ENCODE measurements at regions not wholly inside any gene's neighbourhood (a gene's known extent, or its start where the extent isn't known, plus 50 kb on each side); places are given as distances from the start of the nearest gene placed in this dataset.
A peak's percentile ranks its signal among the peaks of the same experiment; 100 is the strongest.

- Histone ChIP-seq H3K27me3 (no peaks in the 10 kb centered on the region), H3K27ac (no peak overlapping the region), H3K9me3 (no peaks in the 10 kb centered on the region), H3K36me3 (no peaks in the 10 kb centered on the region), H3K4me3 (no peak overlapping the region), H3K4me1 (no peaks in the 10 kb centered on the region)
- no peak for TF ChIP-seq EP300 (IDR thresholded peaks at IDR 0.05)
- TF ChIP-seq POLR2AphosphoS5 (IDR thresholded peaks at IDR 0.05), result no peak
- no peak for TF ChIP-seq CTCF (IDR thresholded peaks at IDR 0.05)
- no peak for TF ChIP-seq POLR2A (IDR thresholded peaks at IDR 0.05)
- 78 to 84% methylated on average over 6 of the region's 6 CpGs for WGBS, 2 donors
- no peak for DNase-seq
- intact Hi-C loops (cut with DNase I), result no loop called here
Measured at GRCh38 chr15:58307313-58307961, 124.4 kb upstream of the LIPC start.

DNA sequence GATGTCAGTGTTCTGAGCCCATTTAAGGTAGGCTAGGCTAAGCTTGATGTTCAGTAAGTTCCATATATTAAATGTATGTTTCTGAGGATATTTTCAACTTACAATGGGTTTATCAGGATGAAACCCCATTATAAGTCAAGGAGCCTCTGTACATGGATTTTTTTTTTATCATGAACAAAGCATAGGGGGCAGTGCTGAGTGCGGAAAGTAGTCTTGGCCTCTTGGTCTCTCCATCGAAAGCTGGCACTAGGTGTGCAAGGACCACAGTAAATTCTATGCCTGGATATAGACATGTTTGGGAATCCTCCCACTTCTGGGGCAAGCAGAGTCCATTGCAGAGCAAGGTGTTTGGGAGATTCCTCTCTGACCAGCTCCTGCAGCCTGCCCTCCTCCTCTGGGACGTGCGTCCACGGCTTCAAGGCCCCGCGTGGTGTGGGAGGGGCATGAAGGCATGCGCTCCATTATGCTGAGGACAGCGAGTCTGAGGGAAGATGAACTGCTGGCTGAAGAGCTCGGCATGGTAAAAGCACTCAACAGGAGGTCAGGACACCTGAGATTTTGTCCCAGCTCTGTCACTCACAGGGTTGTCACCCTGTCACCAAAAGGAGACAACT is 122.9 kb upstream of the LIPC start:
- H3K27me3 ChIP-seq, result no peaks in the 10 kb centered on the region
- intact Hi-C loops (cut with DNase I), result no loop called here
- no peak for TF ChIP-seq CTCF (IDR thresholded peaks at IDR 0.05)
- no peak for TF ChIP-seq EP300 (IDR thresholded peaks at IDR 0.05)

GRCh38 chr15:58309963-58310928 is 121.5 kb upstream of the LIPC start:
- Histone ChIP-seq H3K36me3 (no peaks in the 10 kb centered on the region), H3K4me3 (no peak overlapping the region), H3K4me1 (no peaks in the 10 kb centered on the region), H3K27me3 (no peaks in the 10 kb centered on the region), H3K27ac (no peak overlapping the region), H3K9me3 (no peaks in the 10 kb centered on the region)
- DNase-seq, result peak; percentile 67
- TF ChIP-seq CTCF (IDR thresholded peaks at IDR 0.05) (no peak), POLR2AphosphoS5 (IDR thresholded peaks at IDR 0.05) (no peak), EP300 (IDR thresholded peaks at IDR 0.05) (no peak), POLR2A (IDR thresholded peaks at IDR 0.05) (no peak)
- intact Hi-C loops (cut with DNase I), result no loop called here
- WGBS, 2 donors, result 84 to 91% methylated on average over 20 of the region's 20 CpGs

More for the DNA sequence above, 122.9 kb upstream of the LIPC start:
- H3K36me3 ChIP-seq, result no peaks in the 10 kb centered on the region
- H3K4me1 ChIP-seq, result no peaks in the 10 kb centered on the region
- no peak for DNase-seq
- no peak overlapping the region for H3K4me3 ChIP-seq
- H3K27ac ChIP-seq, result no peak overlapping the region
- H3K9me3 ChIP-seq, result no peaks in the 10 kb centered on the region
- 94 to 95% methylated on average over 10 of the region's 10 CpGs for WGBS, 2 donors

DNA sequence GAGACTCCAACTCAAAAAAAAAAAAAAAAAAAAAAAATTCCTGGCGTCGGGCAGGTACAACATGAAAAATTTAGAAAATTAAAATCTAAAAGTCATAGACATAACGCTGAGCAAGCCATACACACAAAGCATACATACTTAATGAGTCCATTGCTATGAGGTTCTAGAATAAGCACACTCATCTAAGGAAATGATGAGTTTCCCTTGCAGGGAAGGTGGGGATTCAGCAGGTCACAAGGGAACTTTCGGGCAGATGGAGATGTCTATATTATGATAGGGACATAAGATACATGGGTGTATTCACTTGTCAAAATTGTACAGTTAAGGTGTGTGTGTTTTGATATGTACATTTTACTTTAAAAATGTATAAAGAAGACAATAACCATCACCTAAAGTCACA is 120.2 kb upstream of the LIPC start:
- Histone ChIP-seq H3K9me3 (no peaks in the 10 kb centered on the region), H3K27me3 (no peaks in the 10 kb centered on the region), H3K36me3 (no peaks in the 10 kb centered on the region), H3K4me1 (no peaks in the 10 kb centered on the region), H3K4me3 (no peak overlapping the region), H3K27ac (no peak overlapping the region)
- intact Hi-C loops (cut with DNase I), result no loop called here
- WGBS, 2 donors, result 95 to 98% methylated on average over 4 of the region's 4 CpGs
- no peak for DNase-seq
- TF ChIP-seq CTCF (IDR thresholded peaks at IDR 0.05) (no peak), POLR2AphosphoS5 (IDR thresholded peaks at IDR 0.05) (no peak), EP300 (IDR thresholded peaks at IDR 0.05) (no peak), POLR2A (IDR thresholded peaks at IDR 0.05) (no peak)
